Tibial nerve (tissue), 4 donors: ENCODE measurements at regions not wholly inside any gene's neighbourhood (a gene's known extent, or its start where the extent isn't known, plus 50 kb on each side); places are given as distances from the start of the nearest gene placed in this dataset.

Source experiments
- DNase-seq, 2 donors: peaks; one replicate each; pipeline ENCODE4 v3.0.0-alpha.2; 2019; ENCODE audit warnings: low spot score in 2 of 2
- H3K27ac ChIP-seq, 4 donors: fragments of 200-600 bp; sonication (generic) in 3 of 4; one replicate each; pipeline ENCODE4 v1.5.1; 2017 to 2019; ENCODE audit warnings: mild to moderate bottlenecking in 1 of 4
- H3K27me3 ChIP-seq, 2 donors: fragments of 200-600 bp; sonication (generic) in 1 of 2; one replicate each; pipeline versions ENCODE4 v1.5.1 to v1.6.0; 2017 to 2019
- H3K36me3 ChIP-seq, 3 donors: fragments of 200-600 bp; sonication (generic); one replicate each; pipeline ENCODE4 v1.5.1; 2018 to 2019
- H3K4me1 ChIP-seq, 4 donors: fragments of 200-600 bp; sonication (generic) in 3 of 4; one replicate each; pipeline ENCODE4 v1.5.1; 2017 to 2019
- H3K4me3 ChIP-seq, 4 donors: fragments of 200-600 bp; sonication (generic) in 3 of 4; one replicate each; pipeline ENCODE4 v1.5.1; 2017 to 2019; ENCODE audit warnings: mild to moderate bottlenecking in 1 of 4, moderate library complexity in 1 of 4
- H3K9me3 ChIP-seq, 4 donors: fragments of 200-600 bp; sonication (generic) in 3 of 4; one replicate each; pipeline ENCODE4 v1.5.1; 2017 to 2019
- EP300 ChIP-seq, 2 donors: sonication (generic); formaldehyde crosslinking; IDR thresholded peaks; one replicate each; pipeline ENCODE4 v1.6.1; 2017; ENCODE audit warnings: antibody characterized with exemption in 2 of 2, mild to moderate bottlenecking in 1 of 2
- POLR2A ChIP-seq, 2 donors: fragments of 450-650 bp; IDR thresholded peaks; one replicate each; pipeline ENCODE4 v1.6.1; 2017; ENCODE audit warnings: antibody characterized with exemption in 2 of 2, mild to moderate bottlenecking in 2 of 2, moderate library complexity in 2 of 2
- WGBS, 2 donors: methylation state at CpG; one replicate each; pipeline ENCODE4 v1.1.5; 2018; 5-methylcytosine and 5-hydroxymethylcytosine counted together
- TF ChIP-seq, protein P1 (sequence below), 5 experiments: fragments of 200-600 bp in 3 of 5; fragments of 450-650 bp in 2 of 5; sonication (generic) in 3 of 5; IDR thresholded peaks; one replicate each; pipeline ENCODE4 v1.5.1; 2016 to 2019; ENCODE audit warnings: antibody characterized with exemption in 5 of 5, mild to moderate bottlenecking in 3 of 5, moderate library complexity in 2 of 5

DNA sequence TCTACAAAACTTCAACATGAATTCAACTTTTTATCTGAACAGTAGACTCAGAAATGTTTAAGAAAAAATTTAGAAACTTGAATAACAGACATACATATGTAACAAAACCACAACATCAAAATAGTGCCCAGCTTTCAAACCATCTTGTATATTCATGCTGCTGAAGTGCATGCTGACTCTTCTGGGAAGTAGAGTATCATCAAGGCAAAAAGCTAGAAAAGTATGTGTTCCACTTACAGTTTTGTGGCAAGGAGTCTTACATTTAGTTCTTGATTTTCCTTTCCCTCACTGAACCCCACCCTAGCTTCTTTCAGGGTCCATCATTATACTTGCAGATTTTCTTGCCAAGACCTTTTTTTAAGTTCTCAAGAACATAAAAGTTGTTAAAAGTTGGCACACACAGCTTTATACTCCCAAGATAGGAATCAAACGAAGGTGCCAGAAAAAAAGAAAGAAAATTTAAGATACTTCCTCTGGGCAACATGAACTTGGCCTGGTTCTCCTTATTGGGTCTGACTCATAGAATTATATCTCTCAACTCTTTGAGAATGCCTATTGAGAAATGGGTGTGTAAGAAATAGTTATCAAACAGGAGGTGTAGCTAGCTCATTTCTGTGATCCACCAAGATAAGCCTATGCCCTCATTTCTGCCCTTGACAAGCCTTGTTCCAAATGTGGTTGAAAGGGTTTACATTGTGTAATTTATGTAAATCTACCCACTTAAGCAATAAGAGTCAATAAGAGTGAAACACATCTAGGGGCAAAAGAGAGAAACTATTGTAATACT lies 667.6 kb upstream of the ACVR2A start:
- DNase-seq = no peak
- H3K4me1 ChIP-seq = peaks cover 0 to 5% (median 0%) of the 10 kb centered on the region in 4 donors
- H3K4me3 ChIP-seq = no peak overlapping the region
- no peaks in the 10 kb centered on the region for H3K9me3 ChIP-seq
- H3K36me3 ChIP-seq = no peaks in the 10 kb centered on the region
- WGBS, 2 donors = 33 to 62% methylated on average over 1 of the region's 1 CpG
- no peaks in the 10 kb centered on the region for H3K27me3 ChIP-seq
- no peak overlapping the region for H3K27ac ChIP-seq
- TF ChIP-seq POLR2A (IDR thresholded peaks at IDR 0.05) = no peak
- TF ChIP-seq, protein P1, sequence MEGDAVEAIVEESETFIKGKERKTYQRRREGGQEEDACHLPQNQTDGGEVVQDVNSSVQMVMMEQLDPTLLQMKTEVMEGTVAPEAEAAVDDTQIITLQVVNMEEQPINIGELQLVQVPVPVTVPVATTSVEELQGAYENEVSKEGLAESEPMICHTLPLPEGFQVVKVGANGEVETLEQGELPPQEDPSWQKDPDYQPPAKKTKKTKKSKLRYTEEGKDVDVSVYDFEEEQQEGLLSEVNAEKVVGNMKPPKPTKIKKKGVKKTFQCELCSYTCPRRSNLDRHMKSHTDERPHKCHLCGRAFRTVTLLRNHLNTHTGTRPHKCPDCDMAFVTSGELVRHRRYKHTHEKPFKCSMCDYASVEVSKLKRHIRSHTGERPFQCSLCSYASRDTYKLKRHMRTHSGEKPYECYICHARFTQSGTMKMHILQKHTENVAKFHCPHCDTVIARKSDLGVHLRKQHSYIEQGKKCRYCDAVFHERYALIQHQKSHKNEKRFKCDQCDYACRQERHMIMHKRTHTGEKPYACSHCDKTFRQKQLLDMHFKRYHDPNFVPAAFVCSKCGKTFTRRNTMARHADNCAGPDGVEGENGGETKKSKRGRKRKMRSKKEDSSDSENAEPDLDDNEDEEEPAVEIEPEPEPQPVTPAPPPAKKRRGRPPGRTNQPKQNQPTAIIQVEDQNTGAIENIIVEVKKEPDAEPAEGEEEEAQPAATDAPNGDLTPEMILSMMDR (IDR thresholded peaks at IDR 0.05) = no peak
- no peak for TF ChIP-seq EP300 (IDR thresholded peaks at IDR 0.05)

- H3K36me3 ChIP-seq = no peaks in the 10 kb centered on the region
- no peak for DNase-seq
- H3K27me3 ChIP-seq = no peaks in the 10 kb centered on the region
- no peak overlapping the region for H3K27ac ChIP-seq
- H3K4me3 ChIP-seq = no peak overlapping the region
- TF ChIP-seq EP300 (IDR thresholded peaks at IDR 0.05) (no peak), POLR2A (IDR thresholded peaks at IDR 0.05) (no peak)
- TF ChIP-seq, protein P1 (IDR thresholded peaks at IDR 0.05) = no peak
- peaks cover 0 to 6% (median 0%) of the 10 kb centered on the region in 4 donors for H3K4me1 ChIP-seq
- 71 to 72% methylated on average over 2 of the region's 2 CpGs for WGBS, 2 donors
- H3K9me3 ChIP-seq = no peaks in the 10 kb centered on the region
Observed at GRCh38 chr2:147174824-147175254, 670.0 kb upstream of the ACVR2A start.

- H3K27ac ChIP-seq = no peak overlapping the region
- H3K4me3 ChIP-seq = no peak overlapping the region
- no peaks in the 10 kb centered on the region for H3K27me3 ChIP-seq
- no peaks in the 10 kb centered on the region for H3K9me3 ChIP-seq
- 92 to 98% methylated on average over 2 of the region's 2 CpGs for WGBS, 2 donors
- no peaks in the 10 kb centered on the region for H3K36me3 ChIP-seq
- no peak for DNase-seq
- H3K4me1 ChIP-seq = peaks cover 0 to 6% (median 0%) of the 10 kb centered on the region in 4 donors
- TF ChIP-seq, protein P1 (IDR thresholded peaks at IDR 0.05) = no peak
- TF ChIP-seq EP300 (IDR thresholded peaks at IDR 0.05) (no peak), POLR2A (IDR thresholded peaks at IDR 0.05) (no peak)
Observed at GRCh38 chr2:147173798-147174197, 671.0 kb upstream of the ACVR2A start.

DNA sequence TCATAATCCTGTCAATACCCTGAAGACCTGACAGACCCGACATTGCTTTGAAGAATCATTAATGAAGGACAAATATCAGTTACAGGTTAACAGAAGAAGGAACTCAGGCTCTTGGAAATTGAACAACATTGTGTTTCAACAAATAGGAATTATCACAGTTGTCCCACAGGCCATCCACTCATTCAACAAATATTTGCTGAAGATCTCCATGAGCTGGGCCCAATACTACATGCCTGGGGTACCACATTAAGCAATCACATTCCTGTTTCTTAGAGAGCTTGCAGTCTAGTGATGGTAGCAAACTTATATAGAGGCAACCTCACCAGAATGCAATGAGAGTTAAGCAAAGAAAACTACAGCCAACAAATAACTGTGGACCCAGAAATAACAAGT lies 671.6 kb upstream of the ACVR2A start:
- Histone ChIP-seq H3K4me1 (peaks cover 0 to 6% (median 0%) of the 10 kb centered on the region in 4 donors), H3K36me3 (no peaks in the 10 kb centered on the region), H3K9me3 (no peaks in the 10 kb centered on the region), H3K4me3 (no peak overlapping the region), H3K27ac (no peak overlapping the region), H3K27me3 (no peaks in the 10 kb centered on the region)
- no peak for DNase-seq
- WGBS, 2 donors = 72 to 85% methylated on average over 1 of the region's 1 CpG
- TF ChIP-seq EP300 (IDR thresholded peaks at IDR 0.05) (no peak), POLR2A (IDR thresholded peaks at IDR 0.05) (no peak)
- TF ChIP-seq, protein P1 (IDR thresholded peaks at IDR 0.05) = no peak

DNA sequence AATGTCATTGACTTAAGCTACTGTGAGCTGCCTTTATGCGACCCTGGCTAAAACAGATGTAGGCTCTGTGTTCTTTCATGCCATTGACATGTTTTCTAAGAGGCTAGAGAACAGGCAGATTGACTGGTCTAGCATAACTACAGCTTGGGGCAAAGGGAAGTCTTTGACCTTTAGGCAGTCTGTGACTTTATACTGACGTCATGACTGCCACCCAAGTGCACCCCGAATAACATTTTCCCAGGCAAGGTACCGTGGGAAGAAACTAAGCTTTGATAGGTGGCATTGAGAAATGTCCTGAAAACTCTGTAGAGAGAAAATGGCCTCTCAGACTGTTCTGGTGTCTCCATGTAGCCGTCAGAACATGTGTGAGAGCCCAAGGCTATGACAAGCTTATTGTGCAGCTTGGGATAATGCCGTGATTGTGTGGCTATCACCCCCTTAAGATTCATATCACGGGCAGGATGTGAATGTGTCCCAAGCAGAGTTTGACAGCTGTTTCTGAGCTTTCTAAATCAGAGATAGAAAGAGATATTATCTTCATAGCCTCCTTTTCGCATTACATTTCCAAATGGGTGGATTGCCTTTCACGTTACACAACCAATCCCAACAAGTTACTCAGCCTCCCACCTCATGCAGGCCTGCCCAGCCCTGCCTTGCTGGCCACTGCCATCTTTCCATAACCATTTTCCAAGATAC lies 672.2 kb upstream of the ACVR2A start:
- Histone ChIP-seq H3K4me1 (peaks cover 0 to 6% (median 0%) of the 10 kb centered on the region in 4 donors), H3K36me3 (no peaks in the 10 kb centered on the region), H3K4me3 (no peak overlapping the region), H3K27me3 (no peaks in the 10 kb centered on the region), H3K27ac (peak overlapping the region in 1 of 4 donors; percentile 11), H3K9me3 (no peaks in the 10 kb centered on the region)
- TF ChIP-seq POLR2A (IDR thresholded peaks at IDR 0.05) (no peak), EP300 (IDR thresholded peaks at IDR 0.05) (no peak)
- TF ChIP-seq, protein P1 (IDR thresholded peaks at IDR 0.05) = no peak
- no peak for DNase-seq
- WGBS, 2 donors = 43 to 50% methylated on average over 9 of the region's 9 CpGs
